Middle frontal gyrus (tissue), 1 donor: ENCODE measurements at regions not wholly inside any gene's neighbourhood (a gene's known extent, or its start where the extent isn't known, plus 50 kb on each side); places are given as distances from the start of the nearest gene placed in this dataset.

Experiments used
- DNase-seq: peaks from one replicate; pipeline ENCODE4 v3.0.0-alpha.2; 2015; ENCODE audit warnings: low spot score; ENCODE audit errors: extremely low spot score

DNA sequence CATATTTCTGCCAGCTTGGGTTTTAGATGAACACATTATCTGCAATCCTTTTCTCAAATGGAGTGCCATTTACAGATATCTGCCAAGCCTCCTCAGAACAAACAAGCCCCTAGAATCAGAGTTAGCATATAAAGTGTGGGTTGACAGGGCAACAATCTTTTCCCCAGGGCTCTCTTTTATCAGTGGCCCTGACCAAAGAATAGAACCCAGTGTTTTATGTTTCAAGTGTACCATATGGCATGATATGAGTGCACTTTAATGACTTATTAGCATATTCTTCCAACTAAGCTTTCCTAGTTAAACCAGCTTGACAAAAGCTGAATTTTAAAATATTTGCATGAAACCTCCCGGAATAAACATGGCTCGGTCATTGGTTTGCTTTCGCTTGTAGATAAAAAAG, 57.3 kb downstream of the EVX1 start:
- no peak for DNase-seq

DNA sequence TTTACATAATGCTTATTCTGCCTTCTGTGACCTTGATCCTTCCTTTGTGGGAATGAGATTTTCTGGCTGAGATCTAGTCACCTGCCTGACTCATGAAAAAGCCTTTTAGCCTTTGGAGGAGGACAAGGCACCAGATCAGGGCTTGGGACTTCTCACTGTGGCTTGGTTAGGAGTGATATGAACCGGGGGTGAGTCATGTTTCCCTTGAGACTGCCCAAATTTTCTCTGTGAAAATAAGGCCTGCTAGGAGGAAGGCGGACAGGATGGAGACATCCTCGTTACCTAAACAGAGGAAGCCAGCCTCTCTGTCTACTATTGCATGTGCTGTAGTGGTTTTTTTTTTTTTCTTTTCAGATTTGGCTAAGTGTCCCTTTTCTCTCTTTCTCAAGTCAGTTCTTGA, 57.8 kb downstream of the EVX1 start:
- DNase-seq = no peak

DNA sequence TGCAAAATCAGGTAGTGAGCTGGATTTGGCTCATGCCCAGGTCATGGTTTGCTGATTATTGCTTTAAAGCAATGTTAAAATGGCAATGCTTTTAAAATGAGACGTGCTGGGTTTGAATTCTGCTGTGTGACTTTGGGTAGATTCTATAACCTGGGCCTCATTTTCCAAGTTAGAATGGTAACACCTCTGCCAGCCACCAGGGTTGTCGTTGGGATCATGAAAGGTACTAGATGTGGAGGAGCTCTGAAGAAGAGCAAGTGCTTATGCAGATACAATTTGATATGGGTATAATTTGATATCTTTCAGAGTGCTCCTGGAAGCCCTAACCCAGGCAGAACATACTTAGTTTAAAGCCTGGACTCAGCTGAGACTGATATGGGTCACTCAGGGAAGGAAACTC, 60.0 kb downstream of the EVX1 start:
- DNase-seq = no peak

DNA sequence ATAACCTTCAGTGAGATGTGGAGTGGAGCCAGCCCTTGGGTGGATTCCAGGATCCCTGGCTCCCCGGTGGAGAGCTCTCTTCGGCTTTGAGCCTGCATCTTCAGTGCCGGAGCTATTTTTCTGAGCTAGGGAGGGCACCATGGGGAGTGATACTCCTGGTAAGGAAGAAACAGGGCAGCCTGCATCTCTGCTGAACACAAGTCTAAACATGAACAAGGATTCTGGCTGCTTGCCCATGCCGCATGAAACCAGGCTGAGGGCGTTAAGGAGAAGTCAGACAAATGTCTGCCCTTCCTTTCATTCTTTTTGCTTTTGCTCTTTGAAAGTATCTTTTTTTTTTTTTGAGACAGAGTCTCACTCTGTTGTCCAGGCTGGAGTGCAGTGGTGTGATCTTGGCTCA, 60.4 kb downstream of the EVX1 start:
- DNase-seq = no peak

DNA sequence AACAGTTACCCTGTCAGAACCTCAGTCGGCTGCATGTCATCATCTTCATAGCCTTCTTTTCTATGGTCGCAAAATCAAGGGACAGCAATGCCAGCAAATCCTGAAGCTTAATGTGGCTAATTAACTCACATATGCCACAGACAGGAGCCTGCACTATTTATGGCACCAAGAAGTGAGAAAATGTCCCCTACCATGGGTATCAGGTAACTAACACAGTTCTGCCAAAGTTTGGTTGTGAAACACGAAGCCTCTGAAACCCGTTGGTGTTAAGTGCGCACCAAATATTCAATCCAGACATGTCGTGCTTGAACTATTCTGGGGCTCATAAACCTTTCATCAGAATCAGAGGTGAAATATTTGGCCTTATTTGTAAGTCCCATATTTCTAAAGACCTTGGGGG, 63.3 kb downstream of the EVX1 start:
- DNase-seq = no peak

DNA sequence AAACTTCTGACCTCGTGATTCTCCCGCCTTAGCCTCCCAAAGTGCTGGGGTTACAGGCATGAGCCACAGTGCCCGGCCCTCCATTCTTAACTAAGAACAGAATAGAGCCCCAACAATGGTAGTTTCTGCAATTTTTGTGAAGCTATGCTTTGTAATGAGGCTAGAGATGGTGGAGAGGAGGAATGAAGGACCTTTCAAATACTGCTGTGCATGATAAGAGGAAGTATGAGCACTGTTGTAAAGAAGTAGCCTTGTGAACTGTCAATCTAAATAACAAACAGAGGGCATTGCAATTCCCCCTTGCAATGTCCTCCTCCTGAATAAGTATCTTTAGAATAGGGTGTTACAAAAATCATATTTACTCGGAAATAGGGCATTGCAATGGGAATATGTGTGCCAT, 70.2 kb downstream of the EVX1 start:
- no peak for DNase-seq

DNA sequence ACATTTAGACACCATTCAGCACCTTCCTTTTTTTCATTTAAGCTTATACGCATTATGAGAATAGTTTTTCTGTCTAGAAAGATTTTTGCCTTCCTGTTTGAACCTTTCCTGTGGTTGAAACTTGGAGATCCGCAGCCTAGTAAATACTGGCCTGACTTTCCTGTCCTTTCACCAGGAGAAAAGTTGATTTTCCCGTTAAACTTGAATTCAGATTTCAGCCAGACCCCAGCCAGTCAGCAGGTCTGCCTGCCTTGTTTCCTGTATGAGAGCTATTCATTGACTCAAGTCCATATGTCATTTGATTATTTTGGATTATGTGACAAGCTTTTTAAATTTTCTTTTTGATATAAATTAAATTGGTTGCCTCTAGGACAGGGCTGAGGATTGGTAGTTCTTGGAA, 71.5 kb downstream of the EVX1 start:
- DNase-seq = no peak

DNA sequence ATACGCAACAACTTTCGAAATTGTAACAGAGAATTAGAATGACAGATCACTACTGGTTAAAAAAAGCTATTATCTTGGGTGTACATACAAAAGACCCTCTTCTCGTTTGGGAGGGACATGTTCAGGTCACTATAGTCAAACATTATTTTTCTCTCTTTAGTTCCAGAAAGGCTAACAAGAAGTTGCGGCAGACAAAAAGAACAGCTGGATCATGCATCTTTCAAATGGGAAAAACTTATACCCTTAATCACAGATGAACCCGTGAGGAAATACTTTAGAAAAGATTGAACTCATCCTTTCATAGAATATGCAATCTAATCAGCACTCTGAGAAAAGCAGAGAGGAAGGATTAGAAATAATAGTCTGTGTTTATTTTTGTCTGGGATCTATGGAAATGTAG, 72.5 kb downstream of the EVX1 start:
- DNase-seq = no peak

DNA sequence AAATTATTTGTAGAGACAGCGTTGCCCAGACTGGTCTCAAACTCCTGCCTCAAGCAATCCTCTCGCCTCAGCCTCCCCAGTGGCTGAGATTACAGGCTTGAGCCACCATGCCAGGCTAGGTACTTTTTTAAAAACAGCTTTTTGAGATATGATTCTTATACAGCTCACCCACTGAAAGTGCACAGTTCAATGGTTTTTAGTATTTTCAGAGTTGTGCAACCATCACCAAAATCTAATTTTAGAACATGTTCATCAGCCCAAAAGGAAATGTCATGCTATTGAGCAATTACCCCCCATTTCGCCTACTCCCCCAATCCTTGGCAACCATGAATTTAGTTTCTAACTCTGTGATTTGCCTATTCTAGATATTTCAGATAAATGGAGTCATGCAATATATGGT, 73.7 kb downstream of the EVX1 start:
- no peak for DNase-seq

DNA sequence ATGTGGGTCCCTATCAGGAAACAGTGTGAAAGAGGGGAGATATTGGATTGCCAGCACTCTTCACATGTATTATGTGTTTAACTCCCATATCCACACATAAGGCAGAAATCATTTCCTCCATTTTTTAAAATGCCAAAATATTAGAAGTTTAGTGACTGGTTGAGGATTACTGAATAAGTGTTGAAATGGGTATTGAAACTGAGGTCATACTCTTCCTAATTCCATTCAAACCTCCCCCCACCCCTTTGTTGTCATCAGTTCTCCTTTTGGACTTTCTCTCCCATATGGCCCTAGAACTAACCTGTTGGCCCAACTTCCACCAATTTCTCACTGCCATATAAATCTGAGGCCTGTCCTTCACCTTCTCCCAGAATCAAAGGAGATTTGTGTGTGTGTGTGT, 81.6 kb downstream of the EVX1 start:
- no peak for DNase-seq

DNA sequence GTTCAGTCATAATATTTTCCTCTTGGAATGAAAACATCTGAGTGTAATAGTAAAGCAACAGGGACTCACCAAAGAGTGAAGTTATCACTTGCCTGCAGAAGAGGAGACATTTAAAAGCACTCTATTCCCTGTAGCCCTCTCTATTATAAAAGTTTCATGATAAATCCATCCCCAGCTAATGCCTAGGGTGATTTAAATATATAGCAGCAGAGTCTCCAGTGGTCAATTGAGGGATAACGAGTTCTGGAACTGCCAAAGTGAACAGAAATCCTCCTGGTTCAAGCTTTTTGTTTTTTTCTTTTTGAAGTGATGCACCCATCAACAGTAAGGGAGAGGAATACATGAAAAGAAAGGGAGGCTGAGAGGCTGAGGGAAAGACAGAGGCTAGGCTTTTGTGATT, 87.3 kb downstream of the EVX1 start:
- no peak for DNase-seq

DNA sequence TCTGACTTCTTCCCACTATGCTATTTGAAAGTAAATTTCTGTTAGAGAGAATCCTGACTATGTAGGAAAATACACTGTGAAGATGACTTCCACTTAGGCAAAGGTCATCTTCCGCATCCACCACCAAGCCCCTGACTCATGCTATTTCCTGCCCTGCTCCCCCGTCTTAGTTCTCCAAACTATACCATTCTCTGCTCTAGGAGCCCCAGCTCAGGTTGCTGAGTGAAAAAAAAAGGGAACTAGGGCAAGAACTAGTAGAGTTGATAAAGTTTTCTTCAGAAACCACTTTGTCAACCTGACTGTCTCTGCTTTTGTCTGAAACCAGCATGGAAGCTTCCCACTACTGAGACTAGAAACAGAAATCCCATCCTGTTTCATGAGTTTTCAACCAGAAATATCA, 96.9 kb downstream of the EVX1 start:
- DNase-seq = no peak

DNA sequence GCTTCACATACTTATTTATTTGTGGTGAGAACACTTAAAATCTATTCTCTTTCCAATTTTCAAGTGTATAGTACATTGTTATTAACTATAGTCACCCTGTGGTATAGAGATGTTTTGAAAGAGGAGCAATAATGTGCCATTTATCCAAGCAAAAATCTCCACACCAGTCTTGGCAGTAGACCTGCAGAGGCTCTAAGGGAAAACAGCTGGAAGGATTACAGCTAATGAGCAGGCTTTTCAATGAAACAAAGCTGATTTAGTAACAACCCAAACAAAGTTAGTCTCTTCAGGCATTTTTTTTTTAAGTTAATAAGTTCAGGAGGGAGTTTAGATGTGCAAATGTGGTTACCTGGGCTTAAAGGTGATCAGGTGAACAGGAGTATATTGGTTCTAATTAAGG, 101.9 kb downstream of the EVX1 start:
- no peak for DNase-seq

DNA sequence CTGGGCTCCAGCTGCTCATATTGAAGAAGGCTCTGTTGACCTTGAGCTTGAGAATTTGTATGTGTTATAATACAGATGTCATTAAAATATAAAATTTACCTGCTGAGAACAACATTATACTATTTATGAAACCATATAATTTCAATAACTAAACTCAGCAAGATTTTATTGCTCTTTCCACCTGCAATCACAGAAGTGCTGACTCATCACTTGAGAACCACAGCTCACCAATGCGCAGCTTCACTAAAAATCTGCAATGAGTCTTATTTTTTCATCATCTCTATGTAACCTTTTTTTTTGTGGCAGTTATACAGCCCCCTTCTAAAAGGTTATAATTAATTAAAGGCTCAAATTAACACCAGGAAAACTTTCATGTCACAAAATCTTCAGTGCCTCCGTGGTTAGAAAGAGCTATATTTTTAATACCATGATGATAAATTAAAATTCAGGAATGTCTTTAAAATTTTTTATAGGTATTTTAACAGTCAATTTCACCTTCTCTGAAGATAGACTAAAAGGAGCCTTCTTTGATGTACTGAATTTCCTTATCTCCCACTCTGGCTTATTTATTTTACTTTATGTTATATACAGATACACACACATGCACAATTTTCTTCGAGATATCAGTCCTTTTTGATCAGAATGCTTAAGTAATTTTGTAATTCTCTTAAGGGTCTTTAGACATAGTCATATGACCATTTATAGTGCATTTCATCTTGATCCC, 102.7 kb downstream of the EVX1 start:
- DNase-seq = no peak

DNA sequence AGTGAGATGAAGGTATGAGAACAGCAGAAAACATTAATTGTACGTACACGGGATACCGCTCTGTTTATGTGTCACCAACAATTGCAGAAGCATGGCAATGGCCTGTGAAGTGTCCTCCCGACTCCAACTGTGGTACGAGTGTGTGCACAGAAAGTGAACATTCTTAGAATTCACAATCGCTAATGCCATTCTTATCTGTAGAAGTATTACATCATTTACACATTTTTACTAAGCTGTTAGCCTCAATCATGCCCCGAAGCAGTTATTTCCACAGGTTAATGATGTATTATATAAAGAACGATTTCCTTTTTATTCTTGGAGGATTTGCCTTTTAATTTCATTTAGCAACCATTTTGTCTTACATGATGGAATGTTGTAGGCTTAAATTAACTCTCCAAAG, 103.4 kb downstream of the EVX1 start:
- DNase-seq = no peak

DNA sequence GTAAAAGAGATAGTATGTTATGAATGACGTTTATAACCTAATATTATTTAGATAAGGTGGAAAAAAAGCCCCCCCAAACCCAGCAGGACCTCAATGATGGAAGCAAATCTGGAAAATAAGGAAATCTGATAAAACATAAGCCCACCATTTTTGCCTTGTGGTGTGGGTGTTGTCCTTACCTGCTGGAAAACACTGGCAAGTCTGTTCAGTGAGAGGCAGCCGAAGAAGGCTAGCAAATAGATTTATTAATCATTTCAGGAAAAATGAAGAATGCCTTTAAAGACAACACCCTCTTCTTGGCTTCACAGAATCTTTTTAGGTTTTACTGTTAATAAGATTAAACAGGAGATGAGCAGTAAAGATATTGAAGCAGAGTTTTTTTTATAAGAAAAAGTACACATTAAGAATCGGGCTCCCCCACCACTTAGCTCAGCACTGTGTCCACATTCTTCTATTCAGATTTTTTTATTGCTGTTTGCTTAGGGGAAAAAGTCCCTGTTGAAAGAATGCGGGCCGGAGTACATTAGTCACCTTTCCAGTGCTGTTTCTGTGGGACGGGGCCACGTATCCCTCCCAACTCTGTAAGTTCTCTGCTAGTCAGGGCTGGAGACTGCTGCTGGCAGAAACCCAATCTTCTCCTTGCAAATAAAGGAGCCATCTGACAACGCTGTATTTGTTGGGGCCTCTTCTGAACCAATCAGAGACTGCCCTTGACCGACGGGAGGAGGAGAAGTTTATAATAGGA, 104.1 kb downstream of the EVX1 start:
- DNase-seq = no peak

DNA sequence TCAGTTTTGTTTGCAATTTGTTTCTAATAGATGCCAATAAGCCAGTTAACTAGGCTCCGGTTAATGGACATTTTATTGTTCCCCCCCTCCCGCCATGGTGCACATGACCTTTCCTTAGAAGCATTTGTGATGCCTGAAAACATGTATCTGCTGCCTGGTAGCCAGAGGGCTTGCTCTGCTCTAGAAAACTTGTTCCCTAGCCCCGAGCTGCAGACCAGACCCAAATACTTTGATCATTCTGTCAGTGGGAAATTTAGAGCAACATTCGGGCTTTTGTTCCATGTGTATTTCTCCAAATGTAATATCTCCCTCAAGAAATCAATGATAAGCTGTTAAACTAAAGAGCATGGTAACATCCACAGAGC, 104.7 kb downstream of the EVX1 start:
- no peak for DNase-seq

DNA sequence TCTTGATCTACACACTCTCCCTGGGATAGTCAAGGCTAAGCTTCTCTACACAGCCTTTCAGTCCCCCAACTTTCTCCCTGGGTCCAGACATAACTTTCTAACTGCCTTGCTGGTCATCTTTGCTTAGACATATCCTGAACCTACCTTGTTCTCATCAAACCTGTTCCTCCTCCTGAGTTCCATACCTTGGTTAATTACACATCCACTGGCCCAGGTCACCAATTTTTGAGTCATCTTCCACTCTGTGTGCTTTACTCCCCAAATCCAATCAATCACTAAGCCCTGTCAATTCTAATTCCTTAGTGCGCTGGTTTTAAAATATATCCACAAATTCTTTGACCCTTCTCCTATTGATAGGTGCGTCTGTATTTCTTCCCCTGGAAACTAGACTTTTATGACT, 107.0 kb downstream of the EVX1 start:
- no peak for DNase-seq

DNA sequence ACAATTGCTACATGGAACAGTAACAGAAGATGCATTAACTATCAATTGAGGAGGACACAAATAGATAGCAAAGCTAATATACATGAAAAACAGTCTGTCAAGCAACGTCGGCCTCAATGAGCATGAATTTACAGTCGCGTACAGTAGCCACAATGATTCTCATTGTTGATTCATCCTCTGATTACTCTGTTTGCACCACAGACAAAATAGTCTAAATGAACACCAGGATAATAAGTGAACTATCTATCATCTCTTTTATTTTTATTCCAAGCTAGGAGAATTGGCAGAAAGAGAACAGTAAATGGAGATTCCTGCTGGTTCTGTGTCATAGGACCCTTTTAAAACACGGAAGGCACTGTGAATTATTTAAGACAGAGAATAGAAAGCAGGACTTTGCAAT, 108.5 kb downstream of the EVX1 start:
- DNase-seq = no peak

DNA sequence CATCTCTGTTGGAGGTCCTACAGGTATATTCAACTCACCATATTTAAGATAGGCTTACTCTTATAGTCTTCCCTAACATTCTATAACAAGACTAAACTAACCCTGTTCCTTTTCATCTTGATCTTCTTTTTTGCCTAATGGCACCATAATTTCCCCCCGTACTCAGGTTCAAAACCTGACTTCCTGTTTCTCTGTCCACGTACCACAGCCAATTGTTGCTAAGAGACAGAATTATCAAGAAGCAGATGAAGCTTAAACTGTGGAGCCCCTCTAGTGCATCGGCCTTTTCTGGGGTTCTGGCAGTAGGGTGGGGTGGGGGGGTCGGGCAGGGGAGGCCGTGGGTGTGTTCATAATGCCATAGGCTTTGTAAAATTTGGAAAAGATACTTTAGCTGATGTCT, 109.2 kb downstream of the EVX1 start:
- no peak for DNase-seq

DNA sequence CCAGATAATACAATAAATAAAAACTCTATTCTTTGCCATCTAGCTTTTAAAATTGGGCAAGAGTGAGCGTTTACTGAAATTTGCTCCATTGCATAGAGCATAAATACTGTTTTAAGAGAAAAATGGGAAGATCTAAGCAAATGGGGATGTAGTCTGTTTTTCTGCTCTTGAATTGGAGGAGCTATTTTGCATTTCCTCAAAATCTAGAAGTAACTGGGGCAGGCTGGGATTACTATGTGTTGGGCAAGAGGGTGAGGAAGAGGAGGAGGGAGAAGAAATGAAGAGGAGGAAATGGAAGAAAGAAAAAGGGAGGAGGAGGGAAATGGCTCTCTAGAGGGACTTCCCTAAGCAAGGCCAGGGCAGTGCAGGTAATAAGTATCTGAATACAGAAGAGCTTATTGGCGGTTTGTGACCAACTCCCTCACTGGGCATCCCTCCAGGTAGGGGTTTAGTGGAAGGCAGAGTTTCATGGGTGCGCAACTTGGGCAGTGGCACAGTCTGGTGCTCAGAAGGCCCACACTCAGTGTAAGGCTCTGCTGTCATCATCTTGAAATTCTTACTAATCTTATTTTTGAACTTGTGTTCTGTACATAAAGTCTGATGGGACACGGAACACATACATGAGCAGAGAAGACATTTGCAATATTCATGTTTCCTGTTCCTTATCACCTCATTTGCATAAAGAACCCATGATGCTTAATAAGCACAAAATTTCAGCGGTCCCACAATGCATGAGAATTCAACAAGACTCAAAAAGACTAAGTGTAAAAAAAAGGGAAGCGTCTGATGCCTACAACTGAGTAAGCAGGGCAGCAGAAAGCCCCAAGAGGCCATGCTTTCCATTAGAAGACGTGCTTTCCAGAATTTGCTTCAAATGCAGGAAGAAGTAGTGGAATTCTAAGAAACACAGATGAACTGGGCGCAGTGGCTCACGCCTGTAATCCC, 116.9 kb downstream of the EVX1 start:
- DNase-seq = no peak

DNA sequence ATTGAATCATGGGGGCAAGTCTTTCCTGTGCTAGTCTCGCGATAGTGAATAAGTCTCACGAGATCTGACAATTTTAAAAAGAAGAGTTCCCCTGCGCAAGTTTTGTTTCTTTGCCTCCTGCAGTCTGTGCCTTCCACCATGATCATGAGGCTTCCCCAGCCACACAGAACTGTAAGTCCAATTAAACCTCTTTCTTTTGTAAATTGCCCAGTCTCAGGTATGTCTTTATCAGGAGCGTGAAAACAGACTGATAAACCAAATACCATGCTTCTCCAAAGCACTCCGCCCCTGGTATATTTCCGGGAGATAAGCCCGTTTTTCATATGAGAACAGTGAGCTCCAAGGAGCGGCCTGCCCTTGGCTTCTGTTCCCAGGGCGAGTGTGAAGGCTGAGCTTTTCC, 118.9 kb downstream of the EVX1 start:
- DNase-seq = no peak
